NT2/D1 (cell line): ENCODE measurements at regions not wholly inside any gene's neighbourhood (a gene's known extent, or its start where the extent isn't known, plus 50 kb on each side); places are given as distances from the start of the nearest gene placed in this dataset.

Experiments used
- DNase-seq: peaks from one replicate; pipeline ENCODE4 v3.0.0-alpha.2; 2011; ENCODE audit warnings: low read depth, low spot score
- H3K27me3 ChIP-seq: 2 replicates; pipeline ENCODE4 v1.6.0; 2011; ENCODE audit warnings: mild to moderate bottlenecking; ENCODE audit not compliant: insufficient read length, insufficient read depth
- H3K36me3 ChIP-seq: 2 replicates; pipeline ENCODE4 v1.6.1; 2011; ENCODE audit warnings: mild to moderate bottlenecking, low read length, mixed read lengths; ENCODE audit not compliant: insufficient read depth, insufficient read length
- H3K4me1 ChIP-seq: 2 replicates; pipeline ENCODE4 v1.5.1; 2011; ENCODE audit not compliant: insufficient read depth, insufficient read length
- H3K4me3 ChIP-seq: 2 replicates; pipeline ENCODE4 v1.5.1; 2011; ENCODE audit warnings: low read depth; ENCODE audit not compliant: insufficient read length
- H3K9ac ChIP-seq: 2 replicates; pipeline ENCODE4 v1.6.0; 2011; ENCODE audit warnings: low read depth; ENCODE audit not compliant: insufficient read length
- H3K9me3 ChIP-seq: 2 replicates; pipeline ENCODE4 v1.5.1; 2011; ENCODE audit warnings: mild to moderate bottlenecking, low read length; ENCODE audit not compliant: insufficient read depth
- SUZ12 ChIP-seq: IDR thresholded peaks from 2 replicates; pipeline ENCODE4 v1.6.1; 2011; ENCODE audit not compliant: insufficient read length, insufficient read depth; ENCODE audit errors: extremely low read depth
- YY1 ChIP-seq: IDR thresholded peaks from 2 replicates; pipeline ENCODE4 v1.6.1; 2011; ENCODE audit not compliant: insufficient read length, insufficient read depth
- ZNF274 ChIP-seq: IDR thresholded peaks from 2 replicates; pipeline ENCODE4 v1.6.1; 2011; ENCODE audit warnings: mild to moderate bottlenecking, low read depth, low read length

- DNase-seq = no peak
- Histone ChIP-seq H3K36me3 (no peaks in the 10 kb centered on the region), H3K9ac (no peak overlapping the region), H3K4me1 (no peaks in the 10 kb centered on the region), H3K9me3 (no peaks in the 10 kb centered on the region), H3K27me3 (no peaks in the 10 kb centered on the region), H3K4me3 (no peak overlapping the region)
- no peak for TF ChIP-seq YY1
- no peak for TF ChIP-seq SUZ12
- TF ChIP-seq ZNF274 = no peak
These were observed 878.0 kb upstream of the KCND2 start for GRCh38 chr7:119395024-119395423.

GRCh38 chr7:119397156-119397555, 875.8 kb upstream of the KCND2 start:
- no peaks in the 10 kb centered on the region for H3K27me3 ChIP-seq
- no peak for TF ChIP-seq ZNF274
- TF ChIP-seq SUZ12 = no peak
- no peak for TF ChIP-seq YY1
- H3K9ac ChIP-seq = no peak overlapping the region
- H3K4me3 ChIP-seq = no peak overlapping the region
- no peaks in the 10 kb centered on the region for H3K36me3 ChIP-seq
- no peaks in the 10 kb centered on the region for H3K9me3 ChIP-seq
- no peak for DNase-seq
- no peaks in the 10 kb centered on the region for H3K4me1 ChIP-seq

GRCh38 chr7:119408596-119408995, 864.4 kb upstream of the KCND2 start:
- TF ChIP-seq YY1 (no peak), ZNF274 (no peak), SUZ12 (no peak)
- Histone ChIP-seq H3K9ac (no peak overlapping the region), H3K27me3 (no peaks in the 10 kb centered on the region), H3K36me3 (no peaks in the 10 kb centered on the region), H3K4me3 (no peak overlapping the region), H3K9me3 (no peaks in the 10 kb centered on the region), H3K4me1 (no peaks in the 10 kb centered on the region)
- no peak for DNase-seq

GRCh38 chr7:119413314-119413805, 859.6 kb upstream of the KCND2 start:
- no peak overlapping the region for H3K4me3 ChIP-seq
- H3K9me3 ChIP-seq = no peaks in the 10 kb centered on the region
- no peaks in the 10 kb centered on the region for H3K4me1 ChIP-seq
- H3K36me3 ChIP-seq = no peaks in the 10 kb centered on the region
- H3K9ac ChIP-seq = no peak overlapping the region
- DNase-seq = no peak
- TF ChIP-seq SUZ12 = no peak
- no peak for TF ChIP-seq YY1
- TF ChIP-seq ZNF274 = no peak
- H3K27me3 ChIP-seq = no peaks in the 10 kb centered on the region

- no peak for TF ChIP-seq SUZ12
- TF ChIP-seq ZNF274 = no peak
- no peak for TF ChIP-seq YY1
- Histone ChIP-seq H3K4me1 (no peaks in the 10 kb centered on the region), H3K9me3 (no peaks in the 10 kb centered on the region), H3K4me3 (no peak overlapping the region), H3K9ac (no peak overlapping the region), H3K36me3 (no peaks in the 10 kb centered on the region), H3K27me3 (no peaks in the 10 kb centered on the region)
- no peak for DNase-seq
These were observed 857.3 kb upstream of the KCND2 start for GRCh38 chr7:119415682-119416081.

- Histone ChIP-seq H3K27me3 (no peaks in the 10 kb centered on the region), H3K4me3 (no peak overlapping the region), H3K9me3 (no peaks in the 10 kb centered on the region), H3K9ac (no peak overlapping the region), H3K4me1 (no peaks in the 10 kb centered on the region), H3K36me3 (no peaks in the 10 kb centered on the region)
- TF ChIP-seq SUZ12 (no peak), YY1 (no peak), ZNF274 (no peak)
- DNase-seq = no peak
These were observed 851.3 kb upstream of the KCND2 start for GRCh38 chr7:119421657-119422056.

GRCh38 chr7:119436882-119437281, 836.1 kb upstream of the KCND2 start:
- Histone ChIP-seq H3K36me3 (no peaks in the 10 kb centered on the region), H3K9me3 (no peaks in the 10 kb centered on the region), H3K4me1 (no peaks in the 10 kb centered on the region), H3K27me3 (no peaks in the 10 kb centered on the region), H3K4me3 (no peak overlapping the region), H3K9ac (no peak overlapping the region)
- DNase-seq = no peak
- TF ChIP-seq ZNF274 = no peak
- TF ChIP-seq YY1 = no peak
- TF ChIP-seq SUZ12 = no peak
